SK-N-SH treated with all-trans-retinoic acid at 6 μM for 48 hours (cell line): ENCODE measurements at regions not wholly inside any gene's neighbourhood (a gene's known extent, or its start where the extent isn't known, plus 50 kb on each side); places are given as distances from the start of the nearest gene placed in this dataset.

Experiments used
- ARNTL ChIP-seq: fragments of 450-650 bp; formaldehyde crosslinking; IDR thresholded peaks from 2 replicates; pipeline ENCODE4 v1.5.0; 2020; ENCODE audit warnings: low read depth, mild to moderate bottlenecking, moderate library complexity, borderline replicate concordance
- BACH2 ChIP-seq: fragments of 250-450 bp; sonication (Bioruptor Pico); IDR thresholded peaks from 2 replicates; pipeline ENCODE4 v1.9.0; 2021; ENCODE audit warnings: mild to moderate bottlenecking, borderline replicate concordance
- CSDC2 ChIP-seq: fragments of 250-450 bp; sonication (Bioruptor Pico); IDR thresholded peaks from 2 replicates; pipeline ENCODE4 v1.5.0; 2020; ENCODE audit warnings: mild to moderate bottlenecking, moderate library complexity
- ISL1 ChIP-seq: fragments of 250-450 bp; sonication (Bioruptor Pico); IDR thresholded peaks from 2 replicates; pipeline ENCODE4 v2.1.2; 2022; ENCODE audit warnings: mild to moderate bottlenecking, moderate library complexity
- PATZ1 ChIP-seq: fragments of 250-450 bp; sonication (Bioruptor Pico); IDR thresholded peaks from 2 replicates; pipeline ENCODE4 v1.8.0; 2020; ENCODE audit warnings: mild to moderate bottlenecking, moderate library complexity, borderline replicate concordance
- PPARA ChIP-seq: fragments of 250-450 bp; sonication (Bioruptor Pico); IDR thresholded peaks from 2 replicates; pipeline ENCODE4 v1.5.0; 2020; ENCODE audit warnings: mild to moderate bottlenecking, borderline replicate concordance
- TCF4 ChIP-seq: fragments of 250-450 bp; sonication (Bioruptor Pico); IDR thresholded peaks from 2 replicates; pipeline ENCODE4 v1.8.0; 2021; ENCODE audit warnings: mild to moderate bottlenecking, moderate library complexity, borderline replicate concordance
- ZC3H10 ChIP-seq: fragments of 250-450 bp; sonication (Bioruptor Pico); IDR thresholded peaks from 2 replicates; pipeline ENCODE4 v1.5.1; 2021; ENCODE audit warnings: mild to moderate bottlenecking, moderate library complexity
- ZFP3 ChIP-seq: fragments of 250-450 bp; sonication (Bioruptor Pico); IDR thresholded peaks from 2 replicates; pipeline ENCODE4 v1.5.0; 2020; ENCODE audit warnings: mild to moderate bottlenecking, moderate library complexity
- ZFP30 ChIP-seq: fragments of 450-650 bp; formaldehyde crosslinking; IDR thresholded peaks from 2 replicates; pipeline ENCODE4 v1.5.0; 2022; ENCODE audit warnings: mild to moderate bottlenecking, moderate library complexity
- ZNF70 ChIP-seq: fragments of 450-650 bp; formaldehyde crosslinking; IDR thresholded peaks from 2 replicates; pipeline ENCODE4 v1.5.0; 2020; ENCODE audit warnings: mild to moderate bottlenecking, moderate library complexity
- TF ChIP-seq, protein P1 (sequence below): fragments of 250-450 bp; sonication (Bioruptor Pico); IDR thresholded peaks from 2 replicates; pipeline ENCODE4 v1.5.1; 2020; ENCODE audit warnings: low read depth, mild to moderate bottlenecking, moderate library complexity

- TF ChIP-seq ZFP30 (CRISPR knock-in tag) (no peak), ZC3H10 (CRISPR knock-in tag) (no peak), ARNTL (CRISPR knock-in tag) (no peak), PATZ1 (no peak), ISL1 (no peak), CSDC2 (CRISPR knock-in tag) (no peak), BACH2 (CRISPR knock-in tag) (no peak), PPARA (CRISPR knock-in tag) (no peak), ZFP3 (CRISPR knock-in tag) (no peak), ZNF70 (no peak), TCF4 (CRISPR knock-in tag) (no peak)
- TF ChIP-seq, protein P1, sequence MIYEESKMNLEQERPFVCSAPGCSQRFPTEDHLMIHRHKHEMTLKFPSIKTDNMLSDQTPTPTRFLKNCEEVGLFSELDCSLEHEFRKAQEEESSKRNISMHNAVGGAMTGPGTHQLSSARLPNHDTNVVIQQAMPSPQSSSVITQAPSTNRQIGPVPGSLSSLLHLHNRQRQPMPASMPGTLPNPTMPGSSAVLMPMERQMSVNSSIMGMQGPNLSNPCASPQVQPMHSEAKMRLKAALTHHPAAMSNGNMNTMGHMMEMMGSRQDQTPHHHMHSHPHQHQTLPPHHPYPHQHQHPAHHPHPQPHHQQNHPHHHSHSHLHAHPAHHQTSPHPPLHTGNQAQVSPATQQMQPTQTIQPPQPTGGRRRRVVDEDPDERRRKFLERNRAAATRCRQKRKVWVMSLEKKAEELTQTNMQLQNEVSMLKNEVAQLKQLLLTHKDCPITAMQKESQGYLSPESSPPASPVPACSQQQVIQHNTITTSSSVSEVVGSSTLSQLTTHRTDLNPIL (CRISPR knock-in tag), result no peak
These were observed 1472.9 kb upstream of the TENM3 start for GRCh38 chr4:180770265-180770664.
